Hepatocyte (in vitro differentiated cells): ENCODE measurements at regions not wholly inside any gene's neighbourhood (a gene's known extent, or its start where the extent isn't known, plus 50 kb on each side); places are given as distances from the start of the nearest gene placed in this dataset.

Experiments used
- CTCF ChIP-seq: fragments of 200-600 bp; sonication (generic); IDR thresholded peaks from 2 replicates; pipeline ENCODE4 v1.5.1; 2016; ENCODE audit warnings: antibody characterized with exemption, mild to moderate bottlenecking; ENCODE audit not compliant: poor library complexity
- EZH2 ChIP-seq: fragments of 200-600 bp; sonication (generic); IDR thresholded peaks from 2 replicates; pipeline ENCODE4 v1.6.1; 2016; ENCODE audit warnings: antibody characterized with exemption, mild to moderate bottlenecking, borderline replicate concordance

- no peak for TF ChIP-seq EZH2
- TF ChIP-seq CTCF = no peak
Observed at GRCh38 chr3:82012775-82013174, 251.3 kb upstream of the GBE1 start.
